ENCODE measurements at regions not wholly inside any gene's neighbourhood (a gene's known extent, or its start where the extent isn't known, plus 50 kb on each side); places are given as distances from the start of the nearest gene placed in this dataset.

- WGBS (ENCODE audit: insufficient coverage, low lambda C conversion rate), result 92% methylated on average over 2 of the region's 4 CpGs
- no peaks in the 10 kb centered on the region for H3K27me3 ChIP-seq (ENCODE audit: control insufficient read depth, insufficient read depth, low read length)
- no peak overlapping the region for H3K4me3 ChIP-seq (ENCODE audit: low read length)
- DNase-seq, result no peak
- no peaks in the 10 kb centered on the region for H3K4me1 ChIP-seq (ENCODE audit: control insufficient read depth, insufficient read depth, low read length)
- no peak overlapping the region for H3K27ac ChIP-seq (ENCODE audit: low read length)
- H3K36me3 ChIP-seq (ENCODE audit: control insufficient read depth, insufficient read depth, low read length), result no peaks in the 10 kb centered on the region
- H3K9me3 ChIP-seq (ENCODE audit: control insufficient read depth, low read depth, low read length), result no peaks in the 10 kb centered on the region
These were observed 184.0 kb upstream of the HDDC2 start for GRCh38 chr6:125485757-125486156.

GRCh38 chr6:125486881-125487280, 185.1 kb upstream of the HDDC2 start:
- Histone ChIP-seq H3K27me3 (ENCODE audit: control insufficient read depth, insufficient read depth, low read length) (no peaks in the 10 kb centered on the region), H3K4me1 (ENCODE audit: control insufficient read depth, insufficient read depth, low read length) (no peaks in the 10 kb centered on the region), H3K4me3 (ENCODE audit: low read length) (no peak overlapping the region), H3K9me3 (ENCODE audit: control insufficient read depth, low read depth, low read length) (no peaks in the 10 kb centered on the region), H3K27ac (ENCODE audit: low read length) (no peak overlapping the region), H3K36me3 (ENCODE audit: control insufficient read depth, insufficient read depth, low read length) (no peaks in the 10 kb centered on the region)
- no peak for DNase-seq
- WGBS (ENCODE audit: insufficient coverage, low lambda C conversion rate), result no CpG with 5 or more reads among the region's 2 CpGs

GRCh38 chr6:125489579-125490285, 188.0 kb upstream of the HDDC2 start:
- Histone ChIP-seq H3K27me3 (ENCODE audit: control insufficient read depth, insufficient read depth, low read length) (no peaks in the 10 kb centered on the region), H3K4me1 (ENCODE audit: control insufficient read depth, insufficient read depth, low read length) (no peaks in the 10 kb centered on the region), H3K9me3 (ENCODE audit: control insufficient read depth, low read depth, low read length) (no peaks in the 10 kb centered on the region), H3K4me3 (ENCODE audit: low read length) (no peak overlapping the region), H3K36me3 (ENCODE audit: control insufficient read depth, insufficient read depth, low read length) (no peaks in the 10 kb centered on the region), H3K27ac (ENCODE audit: low read length) (no peak overlapping the region)
- no CpG with 5 or more reads among the region's 2 CpGs for WGBS (ENCODE audit: insufficient coverage, low lambda C conversion rate)
- DNase-seq, result no peak

GRCh38 chr6:125491860-125492618, 190.3 kb upstream of the HDDC2 start:
- WGBS (ENCODE audit: insufficient coverage, low lambda C conversion rate), result 90% methylated on average over 3 of the region's 8 CpGs
- no peak overlapping the region for H3K27ac ChIP-seq (ENCODE audit: low read length)
- no peak for DNase-seq
- H3K27me3 ChIP-seq (ENCODE audit: control insufficient read depth, insufficient read depth, low read length), result no peaks in the 10 kb centered on the region
- H3K9me3 ChIP-seq (ENCODE audit: control insufficient read depth, low read depth, low read length), result no peaks in the 10 kb centered on the region
- no peaks in the 10 kb centered on the region for H3K36me3 ChIP-seq (ENCODE audit: control insufficient read depth, insufficient read depth, low read length)
- H3K4me1 ChIP-seq (ENCODE audit: control insufficient read depth, insufficient read depth, low read length), result no peaks in the 10 kb centered on the region
- H3K4me3 ChIP-seq (ENCODE audit: low read length), result no peak overlapping the region

- H3K9me3 ChIP-seq (ENCODE audit: control insufficient read depth, low read depth, low read length), result no peaks in the 10 kb centered on the region
- H3K27ac ChIP-seq (ENCODE audit: low read length), result no peak overlapping the region
- DNase-seq, result no peak
- H3K36me3 ChIP-seq (ENCODE audit: control insufficient read depth, insufficient read depth, low read length), result no peaks in the 10 kb centered on the region
- WGBS (ENCODE audit: insufficient coverage, low lambda C conversion rate), result 100% methylated on average over 1 of the region's 3 CpGs
- no peaks in the 10 kb centered on the region for H3K27me3 ChIP-seq (ENCODE audit: control insufficient read depth, insufficient read depth, low read length)
- no peak overlapping the region for H3K4me3 ChIP-seq (ENCODE audit: low read length)
- no peaks in the 10 kb centered on the region for H3K4me1 ChIP-seq (ENCODE audit: control insufficient read depth, insufficient read depth, low read length)
These were observed 196.8 kb upstream of the HDDC2 start for GRCh38 chr6:125498606-125499005.

GRCh38 chr6:125499535-125499934, 197.8 kb upstream of the HDDC2 start:
- no peak for DNase-seq
- Histone ChIP-seq H3K9me3 (ENCODE audit: control insufficient read depth, low read depth, low read length) (no peaks in the 10 kb centered on the region), H3K27me3 (ENCODE audit: control insufficient read depth, insufficient read depth, low read length) (no peaks in the 10 kb centered on the region), H3K27ac (ENCODE audit: low read length) (no peak overlapping the region), H3K4me1 (ENCODE audit: control insufficient read depth, insufficient read depth, low read length) (no peaks in the 10 kb centered on the region), H3K4me3 (ENCODE audit: low read length) (no peak overlapping the region), H3K36me3 (ENCODE audit: control insufficient read depth, insufficient read depth, low read length) (no peaks in the 10 kb centered on the region)

GRCh38 chr6:125503181-125503580, 201.4 kb upstream of the HDDC2 start:
- no CpG with 5 or more reads among the region's 3 CpGs for WGBS (ENCODE audit: insufficient coverage, low lambda C conversion rate)
- Histone ChIP-seq H3K4me3 (ENCODE audit: low read length) (no peak overlapping the region), H3K27ac (ENCODE audit: low read length) (no peak overlapping the region), H3K36me3 (ENCODE audit: control insufficient read depth, insufficient read depth, low read length) (no peaks in the 10 kb centered on the region), H3K27me3 (ENCODE audit: control insufficient read depth, insufficient read depth, low read length) (no peaks in the 10 kb centered on the region), H3K9me3 (ENCODE audit: control insufficient read depth, low read depth, low read length) (no peaks in the 10 kb centered on the region), H3K4me1 (ENCODE audit: control insufficient read depth, insufficient read depth, low read length) (no peaks in the 10 kb centered on the region)
- DNase-seq, result no peak

GRCh38 chr6:125507987-125508655, 206.4 kb upstream of the HDDC2 start:
- no peaks in the 10 kb centered on the region for H3K4me1 ChIP-seq (ENCODE audit: control insufficient read depth, insufficient read depth, low read length)
- H3K36me3 ChIP-seq (ENCODE audit: control insufficient read depth, insufficient read depth, low read length), result no peaks in the 10 kb centered on the region
- H3K9me3 ChIP-seq (ENCODE audit: control insufficient read depth, low read depth, low read length), result no peaks in the 10 kb centered on the region
- H3K27ac ChIP-seq (ENCODE audit: low read length), result no peak overlapping the region
- H3K27me3 ChIP-seq (ENCODE audit: control insufficient read depth, insufficient read depth, low read length), result no peaks in the 10 kb centered on the region
- peak in 1 of 2 donors; percentile 3 for DNase-seq
- WGBS (ENCODE audit: insufficient coverage, low lambda C conversion rate), result 33% methylated on average over 3 of the region's 4 CpGs
- no peak overlapping the region for H3K4me3 ChIP-seq (ENCODE audit: low read length)

GRCh38 chr6:125508793-125509192, 207.0 kb upstream of the HDDC2 start:
- Histone ChIP-seq H3K9me3 (ENCODE audit: control insufficient read depth, low read depth, low read length) (no peaks in the 10 kb centered on the region), H3K36me3 (ENCODE audit: control insufficient read depth, insufficient read depth, low read length) (no peaks in the 10 kb centered on the region), H3K27ac (ENCODE audit: low read length) (no peak overlapping the region), H3K27me3 (ENCODE audit: control insufficient read depth, insufficient read depth, low read length) (no peaks in the 10 kb centered on the region), H3K4me3 (ENCODE audit: low read length) (no peak overlapping the region), H3K4me1 (ENCODE audit: control insufficient read depth, insufficient read depth, low read length) (no peaks in the 10 kb centered on the region)
- no peak for DNase-seq
- 40% methylated on average over 1 of the region's 1 CpG for WGBS (ENCODE audit: insufficient coverage, low lambda C conversion rate)

GRCh38 chr6:125509477-125509876, 207.7 kb upstream of the HDDC2 start:
- Histone ChIP-seq H3K4me1 (ENCODE audit: control insufficient read depth, insufficient read depth, low read length) (no peaks in the 10 kb centered on the region), H3K36me3 (ENCODE audit: control insufficient read depth, insufficient read depth, low read length) (no peaks in the 10 kb centered on the region), H3K27me3 (ENCODE audit: control insufficient read depth, insufficient read depth, low read length) (no peaks in the 10 kb centered on the region), H3K9me3 (ENCODE audit: control insufficient read depth, low read depth, low read length) (no peaks in the 10 kb centered on the region), H3K27ac (ENCODE audit: low read length) (no peak overlapping the region), H3K4me3 (ENCODE audit: low read length) (no peak overlapping the region)
- 83% methylated on average over 1 of the region's 2 CpGs for WGBS (ENCODE audit: insufficient coverage, low lambda C conversion rate)
- no peak for DNase-seq
